SK-N-SH (cell line): ENCODE measurements at regions not wholly inside any gene's neighbourhood (a gene's known extent, or its start where the extent isn't known, plus 50 kb on each side); places are given as distances from the start of the nearest gene placed in this dataset.

ENCODE experiments used
- CTCF ChIA-PET: fragments of 300-600, 350-600 bp; formaldehyde crosslinking; extraction: SDS; loops from one replicate; lab custom pipeline; 2021; lab: Yijun Ruan, JAX
- POLR2A ChIA-PET: fragments of 350-600 bp; sonication (Branson Sonifier 250); formaldehyde crosslinking; extraction: SDS; loops from one replicate; lab custom pipeline; 2020; ENCODE audit warnings: antibody characterized with exemption, inconsistent platforms; lab: Yijun Ruan, JAX
- DNase-seq: peaks from one replicate; pipeline ENCODE4 v3.0.0; 2012
- H2AFZ ChIP-seq: fragments of 200-600 bp; sonication (generic); 2 replicates; pipeline ENCODE4 v1.8.1; 2016; ENCODE audit warnings: antibody characterized with exemption, mild to moderate bottlenecking, low read depth
- H3F3A ChIP-seq: fragments of 200-600 bp; sonication (generic); replicated peaks from 2 replicates; pipeline ENCODE3; 2016; ENCODE audit warnings: antibody characterized with exemption, mild to moderate bottlenecking; ENCODE audit not compliant: insufficient read depth
- H3K27ac ChIP-seq, 2 experiments: fragments of 200-500 bp in 1 of 2; fragments of 200-600 bp in 1 of 2; sonication (Bioruptor generic) in 1 of 2; sonication (generic), shearing (Covaris generic) in 1 of 2; 2 replicates each; pipeline versions ENCODE4 v1.5.1 to v1.6.1; 2014 to 2016; ENCODE audit warnings: low read depth in 2 of 2, inconsistent platforms in 1 of 2, low read length in 1 of 2, mild to moderate bottlenecking in 1 of 2, mixed read lengths in 1 of 2
- H3K27me3 ChIP-seq: fragments of 200-600 bp; sonication (generic), shearing (Covaris generic); 2 replicates; pipeline ENCODE4 v1.6.1; 2016; ENCODE audit warnings: mixed run types; ENCODE audit not compliant: insufficient read depth
- H3K36me3 ChIP-seq, 2 experiments: fragments of 200-500 bp in 1 of 2; fragments of 200-600 bp in 1 of 2; sonication (Bioruptor generic) in 1 of 2; sonication (generic) in 1 of 2; replicated peaks in 1 of 2; 2 replicates each; pipeline versions ENCODE3 to v1.5.1; 2014 to 2016; ENCODE audit warnings: low read length in 1 of 2, mild to moderate bottlenecking in 1 of 2; ENCODE audit not compliant: insufficient read depth in 2 of 2, control insufficient read depth in 1 of 2
- H3K4me1 ChIP-seq, 2 experiments: fragments of 200-500 bp in 1 of 2; fragments of 200-600 bp in 1 of 2; sonication (Bioruptor generic) in 1 of 2; sonication (generic), shearing (Covaris generic) in 1 of 2; 2 replicates each; pipeline versions ENCODE4 v1.5.1 to v1.6.1; 2014 to 2016; ENCODE audit warnings: low read depth in 1 of 2, low read length in 1 of 2, mixed run types in 1 of 2; ENCODE audit not compliant: insufficient read depth in 2 of 2, control insufficient read depth in 1 of 2
- H3K4me2 ChIP-seq: fragments of 200-600 bp; sonication (generic), shearing (Covaris generic); 2 replicates; pipeline ENCODE4 v1.6.1; 2017; ENCODE audit warnings: mixed run types
- H3K4me3 ChIP-seq, 2 experiments: fragments of 200-500 bp in 1 of 2; fragments of 200-600 bp in 1 of 2; sonication (Bioruptor generic) in 1 of 2; sonication (generic), shearing (Covaris generic) in 1 of 2; 2 replicates each; pipeline versions ENCODE4 v1.5.1 to v1.8.1; 2014 to 2016; ENCODE audit warnings: low read depth in 2 of 2, inconsistent platforms in 1 of 2, low read length in 1 of 2, mild to moderate bottlenecking in 1 of 2, mixed read lengths in 1 of 2, moderate library complexity in 1 of 2
- H3K79me2 ChIP-seq: fragments of 200-600 bp; sonication (generic); 2 replicates; pipeline ENCODE4 v1.8.1; 2017; ENCODE audit warnings: mild to moderate bottlenecking; ENCODE audit not compliant: insufficient read depth
- H3K9ac ChIP-seq: fragments of 200-600 bp; sonication (generic); 2 replicates; pipeline ENCODE4 v1.6.1; 2017; ENCODE audit warnings: mixed run types
- H3K9me2 ChIP-seq: fragments of 200-600 bp; sonication (generic); 2 replicates; pipeline ENCODE4 v1.6.1; 2017; ENCODE audit warnings: mixed run types
- H3K9me3 ChIP-seq: fragments of 200-600 bp; sonication (generic); 2 replicates; pipeline ENCODE4 v1.6.1; 2017; ENCODE audit warnings: mixed run types, mild to moderate bottlenecking, moderate library complexity
- H4K20me1 ChIP-seq: fragments of 200-600 bp; sonication (generic); 2 replicates; pipeline ENCODE4 v1.6.1; 2017; ENCODE audit warnings: mild to moderate bottlenecking, mixed run types; ENCODE audit not compliant: insufficient read depth
- CHD2 ChIP-seq: fragments of 150-350 bp; IDR thresholded peaks from 2 replicates; pipeline ENCODE4 v1.6.1; 2018; ENCODE audit warnings: low read length; ENCODE audit not compliant: partially characterized antibody
- ELF1 ChIP-seq: IDR thresholded peaks from 2 replicates; pipeline ENCODE4 v1.4.0; 2012
- EP300 ChIP-seq, 2 experiments: IDR thresholded peaks; 2 replicates each; pipeline versions ENCODE4 v1.4.0 to v1.6.1; 2012; ENCODE audit warnings: borderline replicate concordance in 1 of 2, low read depth in 1 of 2, low read length in 1 of 2
- EZH2phosphoT487 ChIP-seq: fragments of 200-600 bp; sonication (generic); IDR thresholded peaks from 2 replicates; pipeline ENCODE4 v1.6.1; 2017; ENCODE audit warnings: low read depth, mixed run types, mild to moderate bottlenecking, antibody characterized with exemption, moderate library complexity, borderline replicate concordance
- FOXJ3 ChIP-seq: sonication (generic); formaldehyde crosslinking; IDR thresholded peaks from 2 replicates; pipeline ENCODE4 v1.5.1; 2020; ENCODE audit warnings: mild to moderate bottlenecking, missing genetic modification reagents
- FOXM1 ChIP-seq: IDR thresholded peaks from 2 replicates; pipeline ENCODE4 v1.4.0; 2012; ENCODE audit warnings: low read depth, mild to moderate bottlenecking
- GABPA ChIP-seq: IDR thresholded peaks from 2 replicates; pipeline ENCODE4 v1.4.0; 2012; ENCODE audit warnings: low read depth, mild to moderate bottlenecking
- GATA2 ChIP-seq: sonication (generic); formaldehyde crosslinking; IDR thresholded peaks from 2 replicates; pipeline ENCODE4 v1.5.0; 2020; ENCODE audit warnings: mild to moderate bottlenecking, missing genetic modification reagents
- JUND ChIP-seq: IDR thresholded peaks from 2 replicates; pipeline ENCODE4 v1.4.0; 2012
- MEF2A ChIP-seq: IDR thresholded peaks from 2 replicates; pipeline ENCODE4 v1.4.0; 2012; ENCODE audit warnings: low read depth, borderline replicate concordance
- MXI1 ChIP-seq: IDR thresholded peaks from 2 replicates; pipeline ENCODE4 v1.6.1; 2012; ENCODE audit warnings: mild to moderate bottlenecking, low read depth, low read length, improper control_type of control experiment
- NFIC ChIP-seq: IDR thresholded peaks from 2 replicates; pipeline ENCODE4 v1.4.0; 2012; ENCODE audit warnings: borderline replicate concordance
- NRF1 ChIP-seq: IDR thresholded peaks from 2 replicates; pipeline ENCODE4 v1.6.1; 2012; ENCODE audit warnings: low read depth, mild to moderate bottlenecking, low read length
- RAD21 ChIP-seq: IDR thresholded peaks from 2 replicates; pipeline ENCODE4 v1.6.1; 2012; ENCODE audit warnings: mild to moderate bottlenecking, low read length
- RFX5 ChIP-seq: IDR thresholded peaks from 2 replicates; pipeline ENCODE4 v1.6.1; 2012; ENCODE audit warnings: mild to moderate bottlenecking, improper control_type of control experiment, low read length
- RXRA ChIP-seq: IDR thresholded peaks from 2 replicates; pipeline ENCODE4 v1.4.0; 2012; ENCODE audit warnings: low read depth, mild to moderate bottlenecking, borderline replicate concordance
- SIN3A ChIP-seq: IDR thresholded peaks from 2 replicates; pipeline ENCODE4 v1.6.1; 2012; ENCODE audit warnings: low read depth, mild to moderate bottlenecking, low read length, moderate library complexity, borderline replicate concordance
- SMC3 ChIP-seq: IDR thresholded peaks from 2 replicates; pipeline ENCODE4 v1.6.1; 2012; ENCODE audit warnings: low read depth, low read length, improper control_type of control experiment
- TAF1 ChIP-seq: IDR thresholded peaks from 2 replicates; pipeline ENCODE4 v1.6.1; 2012; ENCODE audit warnings: low read depth, mild to moderate bottlenecking, low read length, moderate library complexity, borderline replicate concordance
- TEAD4 ChIP-seq: IDR thresholded peaks from 2 replicates; pipeline ENCODE4 v1.4.0; 2012; ENCODE audit warnings: mild to moderate bottlenecking, borderline replicate concordance; ENCODE audit not compliant: insufficient read depth
- YY1 ChIP-seq: IDR thresholded peaks from 2 replicates; pipeline ENCODE4 v1.4.0; 2012; ENCODE audit warnings: low read depth, mild to moderate bottlenecking
- WGBS: methylation state at CpG from one replicate; pipeline ENCODE4 v1.1.6; 2017; ENCODE audit warnings: low lambda C conversion rate; 5-methylcytosine and 5-hydroxymethylcytosine counted together
- TF ChIP-seq, protein P1 (sequence below): fragments of 150-350 bp; IDR thresholded peaks from 2 replicates; pipeline ENCODE4 v1.6.1; 2017; ENCODE audit warnings: antibody characterized with exemption, low read length, low read depth, borderline replicate concordance
- TF ChIP-seq, protein P2 (sequence below): IDR thresholded peaks from 2 replicates; pipeline ENCODE4 v1.4.0; 2012; ENCODE audit warnings: low read depth, borderline replicate concordance
- TF ChIP-seq, protein P3 (sequence below): fragments of 150-350 bp; IDR thresholded peaks from 2 replicates; pipeline ENCODE4 v1.6.1; 2016; ENCODE audit warnings: mild to moderate bottlenecking, low read depth, low read length
- TF ChIP-seq, protein P4 (sequence below): IDR thresholded peaks from 2 replicates; pipeline ENCODE4; 2012

DNA sequence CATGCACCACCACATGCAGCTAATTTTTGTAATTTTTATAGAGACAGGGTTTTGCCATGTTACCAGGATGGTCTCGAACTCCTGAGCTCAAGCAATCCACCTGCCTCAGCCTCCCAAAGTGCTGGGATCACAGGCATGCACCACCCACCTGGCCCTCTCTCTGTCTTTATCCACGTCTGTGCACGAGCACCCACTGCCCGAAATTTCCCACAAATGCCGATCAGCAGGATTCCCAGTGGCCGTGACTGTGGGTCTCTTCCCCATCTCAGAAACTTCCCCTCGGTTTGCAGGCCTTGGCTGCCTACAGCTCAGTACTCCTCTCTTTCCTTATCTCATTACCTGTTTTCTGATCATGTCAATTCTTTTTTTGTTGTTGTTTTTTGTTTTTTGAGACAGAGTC is 217.3 kb downstream of the TTC32 start:
- H3K4me1 ChIP-seq = no peaks in the 10 kb centered on the region
- POLR2A ChIA-PET = no interaction called here
- H3K4me2 ChIP-seq = no peak overlapping the region
- H3K9ac ChIP-seq = no peak overlapping the region
- no peaks in the 10 kb centered on the region for H3K79me2 ChIP-seq
- DNase-seq = no peak
- H2AFZ ChIP-seq = no peak overlapping the region
- CTCF ChIA-PET = interaction anchor here (1.1 kb wide), 1 partner anchor 18 kb away, joined by 3 read pairs; no protein-coding TSS in a partner anchor
- H3K36me3 ChIP-seq = no peaks in the 10 kb centered on the region
- H3K9me2 ChIP-seq = no peaks in the 10 kb centered on the region
- peaks cover 10% of the 10 kb centered on the region; the same call in 1 of the 2 replicates for H3K27me3 ChIP-seq
- H3K4me3 ChIP-seq = no peak overlapping the region
- TF ChIP-seq SIN3A (no peak), FOXJ3 (CRISPR knock-in tag) (no peak), NRF1 (no peak), MEF2A (no peak), ELF1 (no peak), TAF1 (no peak), FOXM1 (no peak), RXRA (no peak)
- TF ChIP-seq, protein P1, sequence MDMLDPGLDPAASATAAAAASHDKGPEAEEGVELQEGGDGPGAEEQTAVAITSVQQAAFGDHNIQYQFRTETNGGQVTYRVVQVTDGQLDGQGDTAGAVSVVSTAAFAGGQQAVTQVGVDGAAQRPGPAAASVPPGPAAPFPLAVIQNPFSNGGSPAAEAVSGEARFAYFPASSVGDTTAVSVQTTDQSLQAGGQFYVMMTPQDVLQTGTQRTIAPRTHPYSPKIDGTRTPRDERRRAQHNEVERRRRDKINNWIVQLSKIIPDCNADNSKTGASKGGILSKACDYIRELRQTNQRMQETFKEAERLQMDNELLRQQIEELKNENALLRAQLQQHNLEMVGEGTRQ = no peak
- TF ChIP-seq, protein P2, sequence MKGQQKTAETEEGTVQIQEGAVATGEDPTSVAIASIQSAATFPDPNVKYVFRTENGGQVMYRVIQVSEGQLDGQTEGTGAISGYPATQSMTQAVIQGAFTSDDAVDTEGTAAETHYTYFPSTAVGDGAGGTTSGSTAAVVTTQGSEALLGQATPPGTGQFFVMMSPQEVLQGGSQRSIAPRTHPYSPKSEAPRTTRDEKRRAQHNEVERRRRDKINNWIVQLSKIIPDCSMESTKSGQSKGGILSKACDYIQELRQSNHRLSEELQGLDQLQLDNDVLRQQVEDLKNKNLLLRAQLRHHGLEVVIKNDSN = no peak
- no peak overlapping the region for H3K27ac ChIP-seq
- H3F3A ChIP-seq = no peaks in the 10 kb centered on the region
- H3K9me3 ChIP-seq = no peaks in the 10 kb centered on the region
- 31% methylated on average over 7 of the region's 7 CpGs for WGBS
- no peaks in the 10 kb centered on the region for H4K20me1 ChIP-seq

- POLR2A ChIA-PET = no interaction called here
- H3K4me1 ChIP-seq = no peaks in the 10 kb centered on the region
- no peaks in the 10 kb centered on the region for H3K9me2 ChIP-seq
- no peak overlapping the region for H3K9ac ChIP-seq
- TF ChIP-seq EP300 (IDR thresholded peaks at IDR 0.05; ENCODE audit: borderline replicate concordance in 1 of 2, low read depth in 1 of 2, low read length in 1 of 2) (no peak), YY1 (no peak), JUND (no peak), GATA2 (CRISPR knock-in tag) (no peak), FOXM1 (no peak), NFIC (no peak), CHD2 (no peak), RFX5 (no peak), MXI1 (no peak), EZH2phosphoT487 (no peak), TEAD4 (no peak), ELF1 (no peak), SMC3 (no peak), RAD21 (no peak), GABPA (no peak), NRF1 (no peak)
- TF ChIP-seq, protein P3, sequence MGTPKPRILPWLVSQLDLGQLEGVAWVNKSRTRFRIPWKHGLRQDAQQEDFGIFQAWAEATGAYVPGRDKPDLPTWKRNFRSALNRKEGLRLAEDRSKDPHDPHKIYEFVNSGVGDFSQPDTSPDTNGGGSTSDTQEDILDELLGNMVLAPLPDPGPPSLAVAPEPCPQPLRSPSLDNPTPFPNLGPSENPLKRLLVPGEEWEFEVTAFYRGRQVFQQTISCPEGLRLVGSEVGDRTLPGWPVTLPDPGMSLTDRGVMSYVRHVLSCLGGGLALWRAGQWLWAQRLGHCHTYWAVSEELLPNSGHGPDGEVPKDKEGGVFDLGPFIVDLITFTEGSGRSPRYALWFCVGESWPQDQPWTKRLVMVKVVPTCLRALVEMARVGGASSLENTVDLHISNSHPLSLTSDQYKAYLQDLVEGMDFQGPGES = no peak
- TF ChIP-seq, protein P4, sequence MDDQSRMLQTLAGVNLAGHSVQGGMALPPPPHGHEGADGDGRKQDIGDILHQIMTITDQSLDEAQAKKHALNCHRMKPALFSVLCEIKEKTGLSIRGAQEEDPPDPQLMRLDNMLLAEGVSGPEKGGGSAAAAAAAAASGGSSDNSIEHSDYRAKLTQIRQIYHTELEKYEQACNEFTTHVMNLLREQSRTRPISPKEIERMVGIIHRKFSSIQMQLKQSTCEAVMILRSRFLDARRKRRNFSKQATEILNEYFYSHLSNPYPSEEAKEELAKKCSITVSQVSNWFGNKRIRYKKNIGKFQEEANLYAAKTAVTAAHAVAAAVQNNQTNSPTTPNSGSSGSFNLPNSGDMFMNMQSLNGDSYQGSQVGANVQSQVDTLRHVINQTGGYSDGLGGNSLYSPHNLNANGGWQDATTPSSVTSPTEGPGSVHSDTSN = no peak
- TF ChIP-seq, protein P1 = no peak
- DNase-seq = no peak
- H4K20me1 ChIP-seq = no peaks in the 10 kb centered on the region
- H2AFZ ChIP-seq = no peak overlapping the region
- no peak overlapping the region for H3K4me3 ChIP-seq
- H3K27me3 ChIP-seq = peaks cover 10% of the 10 kb centered on the region; the same call in 1 of the 2 replicates
- H3K36me3 ChIP-seq = no peaks in the 10 kb centered on the region
- no peaks in the 10 kb centered on the region for H3F3A ChIP-seq
- no peak overlapping the region for H3K4me2 ChIP-seq
- no peaks in the 10 kb centered on the region for H3K79me2 ChIP-seq
- no peak overlapping the region for H3K27ac ChIP-seq
- CTCF ChIA-PET = interaction anchor here (1.1 kb wide), 1 partner anchor 17 kb away, joined by 3 read pairs; no protein-coding TSS in a partner anchor
- no peaks in the 10 kb centered on the region for H3K9me3 ChIP-seq
Measured at GRCh38 chr2:19683556-19683955, 218.2 kb downstream of the TTC32 start.
